Ovary (tissue), 3 donors: ENCODE measurements at regions not wholly inside any gene's neighbourhood (a gene's known extent, or its start where the extent isn't known, plus 50 kb on each side); places are given as distances from the start of the nearest gene placed in this dataset.
"Not testable (repeated sequence)": the region's sequence is repeated elsewhere in the genome, so short reads cannot be mapped to it uniquely, and the experiment has no call there.

Experiments
- CTCF ChIP-seq, 3 donors: fragments of 450-650 bp in 2 of 3; fragments of 200-600 bp in 1 of 3; IDR thresholded peaks; one replicate each; pipeline versions ENCODE4 v1.5.1 to v1.8.0; 2016 to 2022; ENCODE audit warnings: antibody characterized with exemption in 3 of 3, mild to moderate bottlenecking in 1 of 3
- EP300 ChIP-seq: sonication (generic); formaldehyde crosslinking; IDR thresholded peaks from one replicate; pipeline ENCODE4 v1.6.1; 2017; ENCODE audit warnings: antibody characterized with exemption
- donor health status: DM: no; HTN: no; CAD: no.

DNA sequence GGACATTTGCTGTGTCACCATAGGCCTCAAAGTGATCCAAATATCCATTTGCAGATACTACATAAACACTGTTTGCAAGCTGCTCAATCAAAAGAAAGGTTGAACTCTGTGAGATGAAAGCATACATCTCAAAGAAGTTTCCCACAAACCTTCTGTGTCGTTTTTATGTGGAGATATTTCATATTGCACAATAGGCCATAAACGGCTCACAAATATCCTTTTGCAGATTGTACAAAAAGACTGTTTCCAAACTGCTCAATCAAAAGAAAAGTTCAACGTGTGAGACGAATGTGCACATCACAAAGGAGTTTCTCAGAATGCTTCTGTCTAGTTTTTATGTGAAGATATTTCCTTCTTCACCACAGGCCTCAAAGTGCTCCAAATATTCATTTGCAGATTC is 1857.4 kb downstream of the UQCRFS1 start:
- not testable (repeated sequence) for TF ChIP-seq EP300; CTCF (IDR thresholded peaks at IDR 0.05)
